ENCODE measurements at regions not wholly inside any gene's neighbourhood (a gene's known extent, or its start where the extent isn't known, plus 50 kb on each side); places are given as distances from the start of the nearest gene placed in this dataset.

DNA sequence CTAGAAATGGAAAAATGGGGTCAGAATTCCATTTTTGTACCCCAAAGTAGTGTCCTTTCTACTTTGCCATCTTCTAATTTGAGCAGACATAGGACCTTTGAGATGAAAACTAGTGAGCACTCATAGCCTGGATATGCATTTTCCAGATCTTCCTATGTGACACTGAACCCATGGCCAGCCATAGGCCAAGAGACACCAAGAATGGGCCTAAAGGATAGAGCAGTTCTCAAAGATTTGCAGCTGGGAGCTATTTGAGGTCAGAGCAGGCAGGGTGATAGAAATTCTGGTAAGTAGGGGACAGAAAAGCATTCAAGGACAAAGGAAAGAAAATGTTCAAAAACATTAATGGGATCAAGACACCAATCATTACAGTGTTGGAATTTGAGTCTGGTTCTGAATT, 332.8 kb downstream of the MYCN start:
- H3K4me3 ChIP-seq, result no peak overlapping the region

DNA sequence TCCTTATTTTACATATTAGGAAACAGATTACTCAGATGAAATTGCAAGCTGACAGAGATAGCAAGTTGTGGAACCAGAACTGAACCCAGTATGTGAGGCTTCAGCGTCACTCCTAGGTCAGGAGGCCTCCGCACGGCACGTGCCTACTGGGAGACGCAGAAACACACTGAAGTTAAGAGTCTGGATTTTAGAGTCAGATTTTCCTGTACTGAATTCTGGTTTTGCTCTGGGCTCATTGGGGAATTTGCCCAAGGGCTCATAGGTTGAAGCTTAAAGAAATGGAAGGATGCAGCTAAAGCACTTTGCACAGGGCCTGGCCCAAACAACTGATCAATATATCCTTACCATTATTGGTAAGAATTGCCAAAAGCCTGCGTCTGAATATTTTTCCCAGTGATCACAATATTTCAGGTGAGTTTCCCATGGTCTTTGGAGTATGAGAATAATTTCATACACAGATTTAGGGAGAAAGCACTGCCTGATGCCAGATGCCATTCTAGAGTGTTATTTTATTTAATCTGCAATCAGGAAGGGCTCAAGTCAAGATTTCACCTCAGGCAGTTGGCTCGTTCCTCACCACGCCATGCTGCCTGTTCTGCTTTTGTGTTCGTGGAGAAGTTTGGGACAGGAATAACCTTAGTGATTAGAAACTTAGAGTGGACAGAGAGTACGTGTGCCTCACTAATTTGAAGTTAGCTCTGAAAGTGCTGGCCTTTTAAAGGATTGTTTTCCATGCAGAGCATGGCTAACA, 331.9 kb downstream of the MYCN start:
- Histone ChIP-seq H3K4me1 (no peaks in the 10 kb centered on the region), H3K27me3 (no peaks in the 10 kb centered on the region), H3K4me3 (no peak overlapping the region), H3K9me3 (no peaks in the 10 kb centered on the region), H3K36me3 (no peaks in the 10 kb centered on the region), H3K27ac (no peak overlapping the region)
- TF ChIP-seq CTCF (IDR thresholded peaks at IDR 0.05), result no peak
- DNase-seq (ENCODE audit: low spot score), result no peak

More for the DNA sequence above, 332.8 kb downstream of the MYCN start:
- Histone ChIP-seq H3K27ac (no peak overlapping the region), H3K9me3 (no peaks in the 10 kb centered on the region), H3K4me1 (no peaks in the 10 kb centered on the region), H3K27me3 (no peaks in the 10 kb centered on the region), H3K36me3 (no peaks in the 10 kb centered on the region)
- no peak for DNase-seq (ENCODE audit: low spot score)
- TF ChIP-seq CTCF (IDR thresholded peaks at IDR 0.05), result no peak

- no peak for DNase-seq (ENCODE audit: low spot score)
- Histone ChIP-seq H3K4me3 (no peak overlapping the region), H3K4me1 (no peaks in the 10 kb centered on the region), H3K9me3 (no peaks in the 10 kb centered on the region), H3K27ac (no peak overlapping the region), H3K27me3 (no peaks in the 10 kb centered on the region), H3K36me3 (no peaks in the 10 kb centered on the region)
- no peak for TF ChIP-seq CTCF (IDR thresholded peaks at IDR 0.05)
Observed at GRCh38 chr2:16271231-16271896, 331.0 kb downstream of the MYCN start.

DNA sequence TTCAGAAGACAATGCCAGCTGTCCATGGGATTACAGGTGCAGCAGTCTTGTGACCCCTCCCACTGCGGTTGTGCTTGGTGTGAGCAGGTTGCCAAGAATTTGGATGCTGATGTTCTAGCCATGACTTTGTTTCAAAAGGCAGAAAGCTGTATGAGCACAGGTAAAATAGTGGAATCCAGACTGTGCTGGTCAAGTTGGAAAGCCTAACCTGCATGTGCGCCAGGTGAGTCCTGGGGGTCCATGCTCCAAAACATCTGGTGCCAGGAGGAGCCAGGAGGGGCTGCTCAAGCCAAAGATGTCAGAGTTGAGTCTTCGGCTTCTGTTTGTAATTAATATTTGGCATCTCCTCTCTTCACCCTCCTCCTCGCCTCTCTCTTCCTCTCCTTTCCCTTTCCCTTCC, 330.1 kb downstream of the MYCN start:
- no peak for DNase-seq (ENCODE audit: low spot score)
- Histone ChIP-seq H3K36me3 (no peaks in the 10 kb centered on the region), H3K9me3 (no peaks in the 10 kb centered on the region), H3K27ac (no peak overlapping the region), H3K4me1 (no peaks in the 10 kb centered on the region), H3K4me3 (no peak overlapping the region), H3K27me3 (no peaks in the 10 kb centered on the region)
- no peak for TF ChIP-seq CTCF (IDR thresholded peaks at IDR 0.05)

DNA sequence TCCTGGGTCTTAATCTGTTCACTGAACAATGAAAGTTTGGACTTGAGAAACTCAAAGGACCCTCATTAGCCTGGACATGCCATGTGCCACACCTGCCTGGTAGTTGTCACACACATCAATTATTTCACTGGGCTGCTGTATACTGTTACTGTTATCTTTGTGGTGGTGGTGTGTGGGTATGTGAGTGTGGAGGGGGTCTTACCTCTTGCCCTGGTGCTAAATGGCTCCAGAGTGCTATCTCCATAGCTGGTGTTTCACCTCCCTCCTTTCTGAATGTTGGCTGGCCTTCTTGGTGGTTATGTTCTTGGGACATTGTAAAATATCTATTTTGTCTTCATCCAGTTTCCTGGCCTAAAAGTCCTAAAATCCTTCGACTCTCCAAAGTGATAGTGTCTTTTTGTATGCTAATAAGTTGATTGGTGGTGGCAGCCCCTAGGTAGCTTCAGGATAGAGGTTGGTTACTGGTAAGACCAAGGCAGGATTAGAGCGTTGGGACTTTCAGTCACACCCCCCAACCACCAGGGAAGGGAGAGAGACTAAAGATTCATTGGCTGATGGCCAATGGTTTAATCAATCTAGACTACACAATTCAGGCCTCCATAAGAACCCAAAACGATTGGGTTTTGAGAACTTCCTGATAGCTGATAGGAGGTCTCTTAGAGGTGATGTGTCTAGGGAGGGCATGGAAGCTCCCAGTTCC, 328.1 kb downstream of the MYCN start:
- no peaks in the 10 kb centered on the region for H3K27me3 ChIP-seq
- H3K9me3 ChIP-seq, result no peaks in the 10 kb centered on the region
- no peak for TF ChIP-seq CTCF (IDR thresholded peaks at IDR 0.05)
- H3K4me3 ChIP-seq, result no peak overlapping the region
- no peaks in the 10 kb centered on the region for H3K4me1 ChIP-seq
- DNase-seq (ENCODE audit: low spot score), result no peak
- no peak overlapping the region for H3K27ac ChIP-seq
- H3K36me3 ChIP-seq, result no peaks in the 10 kb centered on the region
